Stimulated activated CD4-positive, alpha-beta T cell treated with anti-CD3 and anti-CD28 coated beads, Interleukin-12 subunit alpha, Interleukin-12 subunit beta, amount 100 ng/mL, for 4 hours (primary cell): ENCODE measurements at regions not wholly inside any gene's neighbourhood (a gene's known extent, or its start where the extent isn't known, plus 50 kb on each side); places are given as distances from the start of the nearest gene placed in this dataset.
"Not testable (repeated sequence)": the region's sequence is repeated elsewhere in the genome, so short reads cannot be mapped to it uniquely, and the experiment has no call there.

Source experiments
- DNase-seq: peaks from one replicate; pipeline ENCODE4 v3.0.0-alpha.2; 2020

GRCh38 chr20:57110121-57111027 lies 156.1 kb downstream of the BMP7 start:
- DNase-seq: not testable (repeated sequence)

GRCh38 chr20:57111028-57111373 lies 155.4 kb downstream of the BMP7 start:
- DNase-seq: no peak

GRCh38 chr20:57112448-57112847 lies 154.0 kb downstream of the BMP7 start:
- no peak for DNase-seq

GRCh38 chr20:57114290-57115005 lies 152.0 kb downstream of the BMP7 start:
- no peak for DNase-seq

GRCh38 chr20:57117296-57117695 lies 149.1 kb downstream of the BMP7 start:
- no peak for DNase-seq

GRCh38 chr20:57118107-57118769 lies 148.2 kb downstream of the BMP7 start:
- no peak for DNase-seq
